ENCODE measurements at regions not wholly inside any gene's neighbourhood (a gene's known extent, or its start where the extent isn't known, plus 50 kb on each side); places are given as distances from the start of the nearest gene placed in this dataset.

GRCh38 chr3:180804916-180805315 lies 107.6 kb upstream of the FXR1 start:
- TF ChIP-seq CTCF (IDR thresholded peaks at IDR 0.05; ENCODE audit: low read depth, low read length, poor library complexity, severe bottlenecking) (no peak), EZH2phosphoT487 (IDR thresholded peaks at IDR 0.05; ENCODE audit: borderline replicate concordance, low read length) (no peak)
